HFF-Myc (cell line): ENCODE measurements at regions not wholly inside any gene's neighbourhood (a gene's known extent, or its start where the extent isn't known, plus 50 kb on each side); places are given as distances from the start of the nearest gene placed in this dataset.

Experiments used
- DNase-seq: peaks from one replicate; pipeline ENCODE4 v3.0.0-alpha.2; 2011; ENCODE audit warnings: low read depth; ENCODE audit errors: extremely low read depth
- H3K4me3 ChIP-seq: replicated peaks from 2 replicates; pipeline ENCODE4 v1.5.1; 2011; ENCODE audit warnings: low read depth, mild to moderate bottlenecking, control low read depth, low read length
- TF ChIP-seq, protein P1 (sequence below): IDR thresholded peaks from 2 replicates; pipeline ENCODE4 v1.5.1; 2012; ENCODE audit warnings: mild to moderate bottlenecking, low read depth, low read length, control low read depth; ENCODE audit errors: missing control alignments

- DNase-seq = no peak
- H3K4me3 ChIP-seq = no peak overlapping the region
- TF ChIP-seq, protein P1, sequence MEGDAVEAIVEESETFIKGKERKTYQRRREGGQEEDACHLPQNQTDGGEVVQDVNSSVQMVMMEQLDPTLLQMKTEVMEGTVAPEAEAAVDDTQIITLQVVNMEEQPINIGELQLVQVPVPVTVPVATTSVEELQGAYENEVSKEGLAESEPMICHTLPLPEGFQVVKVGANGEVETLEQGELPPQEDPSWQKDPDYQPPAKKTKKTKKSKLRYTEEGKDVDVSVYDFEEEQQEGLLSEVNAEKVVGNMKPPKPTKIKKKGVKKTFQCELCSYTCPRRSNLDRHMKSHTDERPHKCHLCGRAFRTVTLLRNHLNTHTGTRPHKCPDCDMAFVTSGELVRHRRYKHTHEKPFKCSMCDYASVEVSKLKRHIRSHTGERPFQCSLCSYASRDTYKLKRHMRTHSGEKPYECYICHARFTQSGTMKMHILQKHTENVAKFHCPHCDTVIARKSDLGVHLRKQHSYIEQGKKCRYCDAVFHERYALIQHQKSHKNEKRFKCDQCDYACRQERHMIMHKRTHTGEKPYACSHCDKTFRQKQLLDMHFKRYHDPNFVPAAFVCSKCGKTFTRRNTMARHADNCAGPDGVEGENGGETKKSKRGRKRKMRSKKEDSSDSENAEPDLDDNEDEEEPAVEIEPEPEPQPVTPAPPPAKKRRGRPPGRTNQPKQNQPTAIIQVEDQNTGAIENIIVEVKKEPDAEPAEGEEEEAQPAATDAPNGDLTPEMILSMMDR = no peak
Measured at GRCh38 chr4:125262502-125262901, 52.3 kb upstream of the FAT4 start.

DNA sequence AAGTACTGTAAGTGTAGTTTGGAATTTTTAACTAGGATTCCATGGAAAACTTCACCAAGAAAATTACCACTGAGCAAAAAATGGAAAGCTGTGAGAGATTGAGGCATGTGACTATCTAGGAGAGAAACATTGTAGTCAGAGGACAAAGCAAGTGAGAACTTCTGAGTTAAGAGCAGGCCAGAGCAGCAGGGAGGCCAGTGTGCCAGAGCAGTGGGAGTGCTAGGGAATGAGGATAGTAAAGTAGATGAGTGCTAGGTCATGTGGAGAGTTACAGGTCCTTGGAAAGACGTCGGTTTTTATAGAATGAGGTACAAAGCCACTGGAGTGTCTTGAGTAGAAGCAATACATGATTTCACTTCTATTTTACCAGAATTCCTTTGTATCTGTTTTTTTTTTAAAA, 52.7 kb upstream of the FAT4 start:
- no peak for DNase-seq
- H3K4me3 ChIP-seq = no peak overlapping the region
- TF ChIP-seq, protein P1 = no peak

GRCh38 chr4:125254106-125254505, 60.6 kb upstream of the FAT4 start:
- no peak overlapping the region for H3K4me3 ChIP-seq
- TF ChIP-seq, protein P1 = no peak
- no peak for DNase-seq

- no peak overlapping the region for H3K4me3 ChIP-seq
- DNase-seq = no peak
- TF ChIP-seq, protein P1 = no peak
Measured at GRCh38 chr4:125244848-125245450, 69.8 kb upstream of the FAT4 start.

DNA sequence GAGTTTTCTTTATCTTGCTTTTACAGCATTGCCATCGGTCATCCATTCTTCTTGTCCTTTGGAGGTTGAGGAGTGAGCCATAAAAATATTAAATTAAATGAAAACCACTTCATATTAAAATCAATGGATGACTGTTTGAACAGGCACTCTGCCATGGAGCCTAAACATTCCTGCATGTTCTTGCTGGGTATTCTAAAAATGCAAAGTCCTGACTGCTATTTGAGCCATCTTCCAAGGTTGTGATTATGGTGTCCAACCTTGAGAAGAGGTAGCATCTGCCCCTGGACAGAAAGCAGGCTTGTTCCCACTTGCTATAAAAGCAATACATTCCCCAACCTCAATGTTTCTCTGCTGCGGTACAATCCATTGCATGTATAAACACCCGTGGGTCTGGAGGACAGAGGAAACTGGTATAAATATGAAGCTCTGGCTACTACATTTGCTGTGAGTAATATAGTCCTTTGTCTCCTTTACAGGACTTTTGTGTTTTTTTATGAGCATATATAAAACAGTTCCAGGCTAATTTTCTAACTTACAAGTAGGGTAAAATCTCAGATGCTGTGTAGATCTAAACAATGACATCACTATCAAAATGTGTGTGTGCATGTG, 70.9 kb upstream of the FAT4 start:
- no peak for DNase-seq
- TF ChIP-seq, protein P1 = no peak
- H3K4me3 ChIP-seq = no peak overlapping the region

DNA sequence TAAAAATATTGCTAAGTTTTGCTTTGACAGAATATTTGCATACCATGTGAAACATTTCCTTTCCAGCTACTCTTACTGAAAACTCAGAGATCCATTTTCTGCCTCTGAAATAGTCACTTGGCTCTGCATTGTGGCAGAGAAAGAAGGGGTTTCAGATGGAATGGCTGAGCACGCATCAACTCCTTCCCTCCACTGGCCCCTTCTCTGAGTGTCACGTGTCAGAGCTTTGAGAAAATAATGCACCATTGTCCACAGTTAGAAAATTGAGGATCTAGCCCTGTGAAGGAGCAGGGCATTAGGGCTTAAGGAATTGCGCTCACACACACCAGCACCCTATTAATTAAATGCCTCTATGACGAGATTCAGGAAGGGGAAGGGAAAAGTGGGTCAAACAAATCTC, 78.8 kb upstream of the FAT4 start:
- TF ChIP-seq, protein P1 = no peak
- no peak overlapping the region for H3K4me3 ChIP-seq
- DNase-seq = no peak

DNA sequence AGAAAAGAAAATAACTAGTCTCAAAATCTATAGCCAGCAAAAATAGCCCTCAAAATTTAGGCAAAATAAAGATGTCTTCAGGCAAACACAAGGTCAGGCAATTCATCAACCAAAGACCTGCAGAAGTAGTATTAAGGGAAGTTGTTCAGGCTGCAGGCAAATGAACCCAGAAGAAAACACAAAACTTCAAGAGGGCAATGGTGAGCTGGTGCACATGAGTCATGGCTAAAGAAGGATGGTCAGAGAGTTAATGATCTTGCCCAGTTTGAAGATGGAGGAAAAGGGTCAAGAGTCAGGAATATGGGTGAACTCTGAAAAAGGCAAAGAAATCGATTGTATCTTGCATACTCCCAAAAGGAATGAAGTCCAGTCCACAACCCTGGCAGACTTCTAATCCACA, 83.1 kb upstream of the FAT4 start:
- DNase-seq = no peak
- TF ChIP-seq, protein P1 = no peak
- H3K4me3 ChIP-seq = no peak overlapping the region
